Endodermal cell (in vitro differentiated cells): ENCODE measurements at regions not wholly inside any gene's neighbourhood (a gene's known extent, or its start where the extent isn't known, plus 50 kb on each side); places are given as distances from the start of the nearest gene placed in this dataset.

Source experiments
- DNase-seq: peaks from one replicate; pipeline ENCODE4 v3.0.0-alpha.2; 2017
- H3K27ac ChIP-seq: 2 replicates; pipeline ENCODE4 v1.5.1; 2013; ENCODE audit warnings: mild to moderate bottlenecking, low read depth, low read length, moderate library complexity
- H3K27me3 ChIP-seq: 2 replicates; pipeline ENCODE4 v1.6.1; 2013; ENCODE audit warnings: mild to moderate bottlenecking, low read length, moderate library complexity; ENCODE audit not compliant: insufficient read depth, control insufficient read depth, poor library complexity, severe bottlenecking
- H3K36me3 ChIP-seq: 2 replicates; pipeline ENCODE4 v1.7.0; 2013; ENCODE audit warnings: mild to moderate bottlenecking, low read length, moderate library complexity; ENCODE audit not compliant: control insufficient read depth, insufficient read depth
- H3K4me1 ChIP-seq: one replicate; pipeline ENCODE4 v1.7.0; 2013; ENCODE audit warnings: low read length; ENCODE audit not compliant: control insufficient read depth, insufficient read depth
- H3K4me3 ChIP-seq: 2 replicates; pipeline ENCODE4 v1.5.1; 2013; ENCODE audit warnings: mild to moderate bottlenecking, low read length, moderate library complexity
- H3K9ac ChIP-seq: 2 replicates; pipeline ENCODE4 v1.6.1; 2013; ENCODE audit warnings: mild to moderate bottlenecking, low read length, moderate library complexity; ENCODE audit not compliant: poor library complexity, severe bottlenecking; ENCODE audit errors: extremely low read depth
- H3K9me3 ChIP-seq: 2 replicates; pipeline ENCODE4 v1.6.1; 2013; ENCODE audit warnings: mild to moderate bottlenecking, low read length, moderate library complexity; ENCODE audit not compliant: control insufficient read depth
- H3K27ac Mint-ChIP-seq: 2 replicates; pipeline ENCODE4 v1.8.0; 2020; ENCODE audit warnings: mixed read lengths
- H3K27me3 Mint-ChIP-seq: 2 replicates; pipeline ENCODE4 v1.8.0; 2021; ENCODE audit warnings: mild to moderate bottlenecking, mixed read lengths; ENCODE audit not compliant: insufficient read depth
- H3K36me3 Mint-ChIP-seq: 2 replicates; pipeline ENCODE4 v1.8.0; 2020; ENCODE audit warnings: low read depth, mixed read lengths
- H3K4me1 Mint-ChIP-seq: 2 replicates; pipeline ENCODE4 v1.8.0; 2020; ENCODE audit warnings: mixed read lengths
- H3K4me3 Mint-ChIP-seq: 2 replicates; pipeline ENCODE4 v1.8.0; 2020; ENCODE audit warnings: mild to moderate bottlenecking, moderate library complexity, mixed read lengths
- H3K9me3 Mint-ChIP-seq: 2 replicates; pipeline ENCODE4 v1.8.0; 2020; ENCODE audit warnings: mild to moderate bottlenecking, mixed read lengths
- WGBS, 2 experiments: methylation state at CpG; one replicate each; pipeline versions ENCODE4 v1.1.5 to v1.1.7; 2013; ENCODE audit warnings: missing lambda C conversion rate in 2 of 2, mixed read lengths in 1 of 2; ENCODE audit not compliant: insufficient coverage in 1 of 2, insufficient read length in 1 of 2; 5-methylcytosine and 5-hydroxymethylcytosine counted together
- TF ChIP-seq, protein P1 (sequence below): fragments of 200-600 bp; sonication (generic); conservative IDR thresholded peaks from 2 replicates; pipeline ENCODE4 v1.5.0; 2021; ENCODE audit warnings: antibody characterized with exemption, mild to moderate bottlenecking

DNA sequence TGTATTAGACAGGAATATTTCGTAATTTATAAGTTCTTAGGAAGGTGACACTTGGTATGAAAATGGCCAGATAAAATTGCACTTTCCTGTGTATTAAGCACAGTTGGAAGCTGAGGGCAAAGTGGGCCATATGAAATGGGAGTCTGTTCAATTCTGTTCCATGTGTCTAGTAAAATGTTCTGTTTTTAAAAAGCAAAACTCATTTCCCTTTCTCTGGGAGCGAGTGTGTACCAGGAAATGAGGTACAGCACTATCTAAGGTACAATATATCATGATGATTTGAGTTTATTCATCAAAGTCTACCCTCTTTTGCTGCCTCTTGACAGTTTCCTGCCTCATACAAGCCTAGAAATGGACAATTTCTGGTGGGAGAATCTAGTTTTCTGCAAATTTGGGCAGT is 51.2 kb upstream of the KCNN2 start:
- H3K27ac Mint-ChIP-seq: no peak overlapping the region
- WGBS, 2 experiments: 92 to 100% methylated on average over 1 of the region's 2 CpGs
- H3K27ac ChIP-seq: no peak overlapping the region

DNA sequence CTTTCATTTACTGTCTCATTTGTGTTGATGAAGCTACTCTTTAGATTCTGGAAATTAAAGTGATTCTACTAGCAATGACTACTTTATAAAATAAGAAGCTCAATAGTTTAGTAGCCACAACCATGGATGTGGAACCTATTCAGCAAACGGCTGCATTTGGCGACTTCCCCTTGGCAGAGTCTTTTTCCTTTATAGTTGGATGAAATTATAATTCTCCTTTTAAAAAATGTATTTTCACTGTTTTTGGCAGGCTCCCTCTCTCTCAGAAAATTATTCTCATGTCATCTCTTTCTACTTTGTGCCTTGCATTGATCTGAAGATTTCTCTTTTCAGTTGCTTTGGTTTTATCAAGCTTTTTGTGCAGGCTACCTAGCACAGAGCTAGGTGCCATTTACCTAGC is 50.6 kb upstream of the KCNN2 start:
- Mint-ChIP-seq H3K36me3 (no peaks in the 10 kb centered on the region), H3K4me1 (peaks cover 53% of the 10 kb centered on the region), H3K9me3 (no peaks in the 10 kb centered on the region), H3K4me3 (no peak overlapping the region), H3K27ac (no peak overlapping the region), H3K27me3 (peaks cover 25% of the 10 kb centered on the region)
- Histone ChIP-seq H3K9me3 (no peaks in the 10 kb centered on the region), H3K27ac (no peak overlapping the region), H3K4me1 (peaks cover 5% of the 10 kb centered on the region), H3K36me3 (no peaks in the 10 kb centered on the region), H3K27me3 (peaks cover 42% of the 10 kb centered on the region), H3K4me3 (no peak overlapping the region), H3K9ac (no peak overlapping the region)
- 100% methylated on average over 1 of the region's 2 CpGs; no CpG with 5 or more reads in 1 of the 2 experiments for WGBS, 2 experiments
- TF ChIP-seq, protein P1, sequence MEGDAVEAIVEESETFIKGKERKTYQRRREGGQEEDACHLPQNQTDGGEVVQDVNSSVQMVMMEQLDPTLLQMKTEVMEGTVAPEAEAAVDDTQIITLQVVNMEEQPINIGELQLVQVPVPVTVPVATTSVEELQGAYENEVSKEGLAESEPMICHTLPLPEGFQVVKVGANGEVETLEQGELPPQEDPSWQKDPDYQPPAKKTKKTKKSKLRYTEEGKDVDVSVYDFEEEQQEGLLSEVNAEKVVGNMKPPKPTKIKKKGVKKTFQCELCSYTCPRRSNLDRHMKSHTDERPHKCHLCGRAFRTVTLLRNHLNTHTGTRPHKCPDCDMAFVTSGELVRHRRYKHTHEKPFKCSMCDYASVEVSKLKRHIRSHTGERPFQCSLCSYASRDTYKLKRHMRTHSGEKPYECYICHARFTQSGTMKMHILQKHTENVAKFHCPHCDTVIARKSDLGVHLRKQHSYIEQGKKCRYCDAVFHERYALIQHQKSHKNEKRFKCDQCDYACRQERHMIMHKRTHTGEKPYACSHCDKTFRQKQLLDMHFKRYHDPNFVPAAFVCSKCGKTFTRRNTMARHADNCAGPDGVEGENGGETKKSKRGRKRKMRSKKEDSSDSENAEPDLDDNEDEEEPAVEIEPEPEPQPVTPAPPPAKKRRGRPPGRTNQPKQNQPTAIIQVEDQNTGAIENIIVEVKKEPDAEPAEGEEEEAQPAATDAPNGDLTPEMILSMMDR: no peak
- no peak for DNase-seq

More for the DNA sequence above, 51.2 kb upstream of the KCNN2 start:
- Histone ChIP-seq H3K9me3 (no peaks in the 10 kb centered on the region), H3K36me3 (no peaks in the 10 kb centered on the region), H3K27me3 (peaks cover 42% of the 10 kb centered on the region), H3K4me3 (no peak overlapping the region), H3K9ac (no peak overlapping the region), H3K4me1 (peaks cover 9% of the 10 kb centered on the region)
- Mint-ChIP-seq H3K36me3 (no peaks in the 10 kb centered on the region), H3K4me3 (no peak overlapping the region), H3K27me3 (peaks cover 25% of the 10 kb centered on the region), H3K4me1 (peaks cover 50% of the 10 kb centered on the region), H3K9me3 (no peaks in the 10 kb centered on the region)
- TF ChIP-seq, protein P1: no peak
- DNase-seq: no peak

DNA sequence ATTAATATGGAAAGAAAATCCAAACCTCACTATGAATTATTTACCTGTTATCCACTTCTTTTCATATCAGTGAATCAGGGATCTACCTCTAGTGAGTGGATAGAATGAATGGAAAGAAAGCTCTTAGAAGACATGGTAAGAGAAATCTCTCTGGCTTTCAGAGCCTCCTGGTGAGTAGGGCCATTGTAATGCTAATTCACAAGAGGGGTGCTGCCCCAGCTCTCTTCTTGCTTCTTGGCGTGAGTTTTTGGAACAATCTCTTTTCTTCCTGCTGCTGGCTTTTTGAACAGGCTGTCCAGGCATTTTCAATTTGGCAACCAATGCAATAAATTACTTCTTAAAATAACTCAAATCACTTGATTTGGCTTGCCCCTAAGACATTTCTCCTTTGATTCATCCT is 49.9 kb upstream of the KCNN2 start:
- no peak overlapping the region for H3K27ac Mint-ChIP-seq
- WGBS, 2 experiments: 0 to 13% methylated on average over 1 of the region's 1 CpG
- H3K36me3 Mint-ChIP-seq: no peaks in the 10 kb centered on the region
- Histone ChIP-seq H3K27ac (no peak overlapping the region), H3K4me1 (peaks cover 10% of the 10 kb centered on the region), H3K36me3 (no peaks in the 10 kb centered on the region), H3K4me3 (no peak overlapping the region), H3K27me3 (peaks cover 42% of the 10 kb centered on the region), H3K9ac (no peak overlapping the region), H3K9me3 (no peaks in the 10 kb centered on the region)
- H3K4me1 Mint-ChIP-seq: peaks cover 60% of the 10 kb centered on the region
- TF ChIP-seq, protein P1: no peak
- no peaks in the 10 kb centered on the region for H3K9me3 Mint-ChIP-seq
- DNase-seq: peak; percentile 78
- peaks cover 25% of the 10 kb centered on the region for H3K27me3 Mint-ChIP-seq
- no peak overlapping the region for H3K4me3 Mint-ChIP-seq
